ENCODE measurements at regions not wholly inside any gene's neighbourhood (a gene's known extent, or its start where the extent isn't known, plus 50 kb on each side); places are given as distances from the start of the nearest gene placed in this dataset.

- no peak for DNase-seq (ENCODE audit: low read depth)
These were observed 869.2 kb upstream of the GCFC2 start for GRCh38 chr2:76579911-76580310.

GRCh38 chr2:76572981-76573380 lies 862.3 kb upstream of the GCFC2 start:
- no peak for DNase-seq (ENCODE audit: low read depth)

- DNase-seq (ENCODE audit: low read depth): no peak
These were observed 859.1 kb upstream of the GCFC2 start for GRCh38 chr2:76569819-76570218.

- no peak for DNase-seq (ENCODE audit: low read depth)
These were observed 856.8 kb upstream of the GCFC2 start for GRCh38 chr2:76567478-76567877.

GRCh38 chr2:76564734-76565133 lies 854.0 kb upstream of the GCFC2 start:
- DNase-seq (ENCODE audit: low read depth): no peak

GRCh38 chr2:76563730-76564129 lies 853.0 kb upstream of the GCFC2 start:
- DNase-seq (ENCODE audit: low read depth): no peak

GRCh38 chr2:76558157-76558556 lies 847.4 kb upstream of the GCFC2 start:
- DNase-seq (ENCODE audit: low read depth): no peak

- no peak for DNase-seq (ENCODE audit: low read depth)
These were observed 845.3 kb upstream of the GCFC2 start for GRCh38 chr2:76556018-76556417.

- DNase-seq (ENCODE audit: low read depth): no peak
These were observed 835.5 kb upstream of the GCFC2 start for GRCh38 chr2:76546207-76546606.

- no peak for DNase-seq (ENCODE audit: low read depth)
These were observed 834.2 kb upstream of the GCFC2 start for GRCh38 chr2:76544901-76545300.

GRCh38 chr2:76517574-76517909 lies 806.8 kb upstream of the GCFC2 start:
- no peak for DNase-seq (ENCODE audit: low read depth)

- DNase-seq (ENCODE audit: low read depth): no peak
These were observed 806.3 kb upstream of the GCFC2 start for GRCh38 chr2:76516861-76517573.

GRCh38 chr2:76512201-76512820 lies 801.6 kb upstream of the GCFC2 start:
- DNase-seq (ENCODE audit: low read depth): no peak

GRCh38 chr2:76506538-76506937 lies 795.8 kb upstream of the GCFC2 start:
- peak; percentile 14 for DNase-seq (ENCODE audit: low read depth)

GRCh38 chr2:76501641-76502040 lies 790.9 kb upstream of the GCFC2 start:
- no peak for DNase-seq (ENCODE audit: low read depth)

- no peak for DNase-seq (ENCODE audit: low read depth)
These were observed 787.6 kb upstream of the GCFC2 start for GRCh38 chr2:76498360-76498759.

GRCh38 chr2:76491503-76491902 lies 780.8 kb upstream of the GCFC2 start:
- no peak for DNase-seq (ENCODE audit: low read depth)

GRCh38 chr2:76478266-76479035 lies 767.7 kb upstream of the GCFC2 start:
- DNase-seq (ENCODE audit: low read depth): no peak

- no peak for DNase-seq (ENCODE audit: low read depth)
These were observed 762.2 kb upstream of the GCFC2 start for GRCh38 chr2:76472946-76473345.

- no peak for DNase-seq (ENCODE audit: low read depth)
These were observed 758.4 kb upstream of the GCFC2 start for GRCh38 chr2:76469066-76469465.

- no peak for DNase-seq (ENCODE audit: low read depth)
These were observed 756.6 kb upstream of the GCFC2 start for GRCh38 chr2:76467326-76467725.

- DNase-seq (ENCODE audit: low read depth): peak; percentile 17
These were observed 753.6 kb upstream of the GCFC2 start for GRCh38 chr2:76464310-76464709.

GRCh38 chr2:76461431-76461830 lies 750.7 kb upstream of the GCFC2 start:
- DNase-seq (ENCODE audit: low read depth): no peak
